T-cell (primary cell): ENCODE measurements at regions not wholly inside any gene's neighbourhood (a gene's known extent, or its start where the extent isn't known, plus 50 kb on each side); places are given as distances from the start of the nearest gene placed in this dataset.
"Not testable (repeated sequence)": the region's sequence is repeated elsewhere in the genome, so short reads cannot be mapped to it uniquely, and the experiment has no call there.

Experiments
- ATAC-seq, 4 experiments: fragments of 200-7000 bp in 3 of 4; fragments of 150-1000 bp in 1 of 4; cut with Tn5 transposase; replicated peaks in 1 of 4; 1 replicate in 3 of 4; 2 replicates in 1 of 4; pipeline ENCODE4 v1.10.0; 2021; ENCODE audit warnings: moderate library complexity in 3 of 4, mild to moderate bottlenecking in 2 of 4, moderate number of reproducible peaks in 1 of 4
- CTCF ChIA-PET, 2 donors: fragments of 300-600 bp; sonication (Branson Sonifier 250); formaldehyde crosslinking; loops; one replicate each; lab custom pipeline; 2022; ENCODE audit warnings: antibody characterized with exemption in 2 of 2; lab: Charles Lee
- POLR2A ChIA-PET, 2 donors: fragments of 300-600 bp; sonication (Branson Sonifier 250); formaldehyde crosslinking; loops; one replicate each; lab custom pipeline; 2022; ENCODE audit warnings: antibody characterized with exemption in 2 of 2; lab: Charles Lee
- DNase-seq, 35 experiments: peaks; one replicate each; pipeline versions ENCODE4 v3.0.0 to v3.0.0-alpha.2; 2013 to 2023
- H3K27ac ChIP-seq: one replicate; pipeline ENCODE4 v1.5.1; 2013; ENCODE audit warnings: low read length
- H3K27me3 ChIP-seq, 2 experiments: replicated peaks in 1 of 2; 1 replicate in 1 of 2; 2 replicates in 1 of 2; pipeline versions ENCODE4 v1.6.1 to v1.7.0; 2013; ENCODE audit warnings: low read length in 1 of 2, mixed read lengths in 1 of 2; ENCODE audit not compliant: control insufficient read depth in 2 of 2, insufficient read depth in 2 of 2; ENCODE audit errors: extremely low read depth in 1 of 2
- H3K36me3 ChIP-seq, 2 donors: 1 replicate in 1 of 2; 2 replicates in 1 of 2; pipeline versions ENCODE4 v1.6.1 to v1.7.0; 2013; ENCODE audit warnings: low read length in 1 of 2; ENCODE audit not compliant: control insufficient read depth in 2 of 2, insufficient read depth in 1 of 2; ENCODE audit errors: extremely low read depth in 1 of 2
- H3K4me1 ChIP-seq, 2 experiments: 1 replicate in 1 of 2; 2 replicates in 1 of 2; pipeline versions ENCODE4 v1.6.1 to v1.7.0; 2013; ENCODE audit warnings: low read length in 2 of 2, mixed read lengths in 1 of 2; ENCODE audit not compliant: insufficient read depth in 2 of 2, control insufficient read depth in 1 of 2; ENCODE audit errors: extremely low read depth in 1 of 2
- H3K4me3 ChIP-seq, 2 donors: 1 replicate in 1 of 2; 2 replicates in 1 of 2; pipeline versions ENCODE4 v1.5.1 to v1.7.0; 2013; ENCODE audit warnings: mild to moderate bottlenecking in 2 of 2, low read length in 1 of 2, moderate library complexity in 1 of 2; ENCODE audit not compliant: control insufficient read depth in 1 of 2; ENCODE audit errors: extremely low read depth in 1 of 2
- H3K9me3 ChIP-seq: 2 replicates; pipeline ENCODE4 v1.7.0; 2013
- H3K27ac Mint-ChIP-seq, 2 donors: one replicate each; pipeline ENCODE4 v1.8.0; 2020 to 2021; ENCODE audit warnings: mild to moderate bottlenecking in 2 of 2, mixed read lengths in 2 of 2
- H3K27me3 Mint-ChIP-seq, 2 donors: one replicate each; pipeline ENCODE4 v1.8.0; 2021 to 2022; ENCODE audit warnings: mixed read lengths in 2 of 2
- H3K36me3 Mint-ChIP-seq: one replicate; pipeline ENCODE4 v1.8.0; 2021; ENCODE audit warnings: mixed read lengths
- H3K4me1 Mint-ChIP-seq, 3 donors: one replicate each; pipeline ENCODE4 v1.8.0; 2020 to 2022; ENCODE audit warnings: mixed read lengths in 3 of 3, mild to moderate bottlenecking in 1 of 3
- H3K4me3 Mint-ChIP-seq, 3 donors: one replicate each; pipeline ENCODE4 v1.8.0; 2020 to 2022; ENCODE audit warnings: mild to moderate bottlenecking in 3 of 3, mixed read lengths in 3 of 3, moderate library complexity in 3 of 3
- H3K9me3 Mint-ChIP-seq, 3 donors: one replicate each; pipeline ENCODE4 v1.8.0; 2020 to 2022; ENCODE audit warnings: mixed read lengths in 3 of 3
- whole genome bisulfite sequencing: methylation state at CpG from one replicate; pipeline ENCODE4 v1.1.5; 2013; ENCODE audit warnings: missing lambda C conversion rate; ENCODE audit not compliant: insufficient coverage; 5-methylcytosine and 5-hydroxymethylcytosine counted together

DNA sequence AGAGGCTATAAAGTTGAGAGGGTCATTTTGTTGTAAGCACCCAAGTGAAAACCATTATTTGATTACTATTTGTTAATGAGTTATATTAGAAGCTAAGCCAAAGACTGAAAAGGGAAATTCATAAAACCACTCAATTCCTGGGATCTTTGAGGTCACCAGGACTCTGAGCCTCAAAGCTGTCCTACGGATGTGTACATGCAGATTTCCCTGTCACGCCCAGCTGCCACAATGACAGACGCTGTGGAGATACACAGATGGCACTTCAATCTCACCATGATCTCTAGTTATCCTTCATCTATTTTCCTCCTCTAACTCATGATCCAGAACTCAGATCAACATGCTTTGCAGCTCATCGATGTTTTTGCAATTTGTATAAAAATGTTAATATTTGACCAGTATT lies 403.5 kb upstream of the MIR17HG start:
- ATAC-seq (no peak), DNase-seq (no peak)
- peaks cover 7 to 10% (median 8%) of the 10 kb centered on the region in 3 donors for H3K9me3 Mint-ChIP-seq
- no peaks in the 10 kb centered on the region for H3K27me3 Mint-ChIP-seq
- Histone ChIP-seq H3K4me3 (no peak overlapping the region), H3K27ac (no peak overlapping the region), H3K27me3 (no peaks in the 10 kb centered on the region), H3K36me3 (no peaks in the 10 kb centered on the region), H3K4me1 (no peaks in the 10 kb centered on the region), H3K9me3 (no peaks in the 10 kb centered on the region)
- no peaks in the 10 kb centered on the region for H3K36me3 Mint-ChIP-seq
- H3K4me1 Mint-ChIP-seq = no peaks in the 10 kb centered on the region
- no peak overlapping the region for H3K27ac Mint-ChIP-seq
- CTCF ChIA-PET = interaction anchor here in 1 of 2 donors (0.5 kb wide), 1 partner anchor 579 kb away, joined by 3 read pairs; no protein-coding TSS in a partner anchor
- H3K4me3 Mint-ChIP-seq = no peak overlapping the region
- POLR2A ChIA-PET = no interaction called here
- WGBS = 94% methylated on average over 3 of the region's 4 CpGs

GRCh38 chr13:90945146-90945545 lies 402.3 kb upstream of the MIR17HG start:
- ATAC-seq, DNase-seq, H3K4me3 ChIP-seq, POLR2A ChIA-PET, H3K36me3 ChIP-seq, H3K36me3 Mint-ChIP-seq, H3K9me3 ChIP-seq, H3K27ac ChIP-seq, H3K27me3 Mint-ChIP-seq, H3K4me1 ChIP-seq, CTCF ChIA-PET, H3K4me1 Mint-ChIP-seq, H3K4me3 Mint-ChIP-seq, H3K27me3 ChIP-seq, H3K27ac Mint-ChIP-seq: not testable (repeated sequence)
- no CpG with 5 or more reads among the region's 3 CpGs for WGBS
- peaks cover 9 to 15% (median 9%) of the 10 kb centered on the region in 3 donors for H3K9me3 Mint-ChIP-seq

DNA sequence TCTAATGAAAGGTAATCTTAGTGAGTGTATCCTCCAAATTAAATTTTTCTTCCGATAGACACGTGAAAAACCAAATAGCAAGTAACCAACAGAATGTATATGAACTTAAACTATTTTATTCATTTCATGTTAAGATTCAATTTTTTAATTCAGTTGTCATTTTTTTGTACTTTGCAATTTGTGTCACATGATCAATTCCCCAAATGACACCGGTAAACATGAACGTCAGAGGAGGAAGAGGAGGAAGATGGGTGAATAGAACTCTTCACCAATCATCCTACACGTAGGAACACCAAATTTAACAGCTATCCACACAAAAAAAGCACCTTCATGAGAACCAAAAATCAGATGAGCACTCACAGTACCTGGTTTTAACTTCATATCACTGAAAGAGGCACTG lies 401.4 kb upstream of the MIR17HG start:
- peaks cover 9 to 15% (median 9%) of the 10 kb centered on the region in 3 donors for H3K9me3 Mint-ChIP-seq
- H3K4me3 ChIP-seq, H3K4me1 Mint-ChIP-seq, H3K4me3 Mint-ChIP-seq, H3K27ac ChIP-seq, H3K27me3 Mint-ChIP-seq, H3K27ac Mint-ChIP-seq, CTCF ChIA-PET, H3K36me3 Mint-ChIP-seq, POLR2A ChIA-PET, ATAC-seq, DNase-seq, H3K27me3 ChIP-seq, H3K36me3 ChIP-seq, H3K9me3 ChIP-seq, H3K4me1 ChIP-seq: not testable (repeated sequence)
- no CpG with 5 or more reads among the region's 5 CpGs for WGBS

DNA sequence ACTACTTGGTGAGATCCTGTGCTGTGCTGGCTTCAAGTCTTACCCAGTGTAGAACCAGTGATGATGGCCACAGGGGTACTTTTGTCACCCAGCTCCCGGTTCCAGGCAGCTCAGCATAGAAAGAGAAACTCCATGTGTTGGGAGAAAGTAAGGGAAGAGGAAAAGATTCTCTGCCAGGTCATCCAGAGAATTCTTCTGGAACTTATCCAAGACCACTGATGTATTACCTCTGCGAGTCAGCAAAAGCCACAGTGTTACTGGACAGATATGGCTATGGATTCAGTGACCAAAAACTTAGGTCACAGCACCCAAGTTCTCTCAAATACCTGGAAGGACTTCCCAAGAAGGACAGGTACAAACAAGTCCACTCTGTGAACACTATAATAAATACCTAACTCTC lies 399.5 kb upstream of the MIR17HG start:
- H3K36me3 Mint-ChIP-seq = no peaks in the 10 kb centered on the region
- WGBS = 20% methylated on average over 1 of the region's 2 CpGs
- no peaks in the 10 kb centered on the region for H3K4me1 Mint-ChIP-seq
- no peak overlapping the region for H3K4me3 ChIP-seq
- H3K9me3 ChIP-seq = no peaks in the 10 kb centered on the region
- DNase-seq = no peak
- H3K27ac ChIP-seq = no peak overlapping the region
- H3K36me3 ChIP-seq = no peaks in the 10 kb centered on the region
- ChIA-PET POLR2A (no interaction called here), CTCF (no interaction called here)
- no peaks in the 10 kb centered on the region for H3K27me3 ChIP-seq
- no peak overlapping the region for H3K4me3 Mint-ChIP-seq
- H3K27ac Mint-ChIP-seq = no peak overlapping the region
- H3K9me3 Mint-ChIP-seq = peaks cover 9 to 15% (median 9%) of the 10 kb centered on the region in 3 donors
- ATAC-seq = no peak
- no peaks in the 10 kb centered on the region for H3K27me3 Mint-ChIP-seq
- no peaks in the 10 kb centered on the region for H3K4me1 ChIP-seq

DNA sequence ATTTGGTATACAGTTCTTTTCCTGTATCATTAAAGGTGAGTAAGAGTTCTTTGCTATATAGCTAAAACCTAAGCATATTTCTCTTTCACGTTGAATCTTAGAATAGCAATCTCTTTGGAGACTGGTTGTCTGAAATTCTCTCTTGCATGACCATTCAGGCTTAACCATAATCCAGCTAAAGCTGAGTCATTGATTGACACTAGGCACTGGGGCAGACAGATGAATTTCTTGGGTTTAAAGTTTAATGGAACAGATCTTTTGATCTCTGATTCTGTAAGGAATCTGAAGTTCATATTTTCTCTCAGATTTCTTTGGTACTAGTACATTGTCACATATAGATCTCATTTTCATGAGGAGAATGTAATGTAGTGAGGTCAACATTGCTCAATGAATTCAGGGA lies 397.3 kb upstream of the MIR17HG start:
- no CpG with 5 or more reads among the region's 1 CpG for WGBS
- Histone ChIP-seq H3K4me1 (no peaks in the 10 kb centered on the region), H3K36me3 (no peaks in the 10 kb centered on the region), H3K9me3 (no peaks in the 10 kb centered on the region), H3K4me3 (no peak overlapping the region), H3K27ac (no peak overlapping the region), H3K27me3 (no peaks in the 10 kb centered on the region)
- peaks cover 9 to 15% (median 14%) of the 10 kb centered on the region in 3 donors for H3K9me3 Mint-ChIP-seq
- CTCF ChIA-PET = no interaction called here
- no peak for DNase-seq
- H3K4me1 Mint-ChIP-seq = no peaks in the 10 kb centered on the region
- POLR2A ChIA-PET = no interaction called here
- H3K36me3 Mint-ChIP-seq = no peaks in the 10 kb centered on the region
- no peak for ATAC-seq
- no peak overlapping the region for H3K4me3 Mint-ChIP-seq
- no peaks in the 10 kb centered on the region for H3K27me3 Mint-ChIP-seq
- no peak overlapping the region for H3K27ac Mint-ChIP-seq

DNA sequence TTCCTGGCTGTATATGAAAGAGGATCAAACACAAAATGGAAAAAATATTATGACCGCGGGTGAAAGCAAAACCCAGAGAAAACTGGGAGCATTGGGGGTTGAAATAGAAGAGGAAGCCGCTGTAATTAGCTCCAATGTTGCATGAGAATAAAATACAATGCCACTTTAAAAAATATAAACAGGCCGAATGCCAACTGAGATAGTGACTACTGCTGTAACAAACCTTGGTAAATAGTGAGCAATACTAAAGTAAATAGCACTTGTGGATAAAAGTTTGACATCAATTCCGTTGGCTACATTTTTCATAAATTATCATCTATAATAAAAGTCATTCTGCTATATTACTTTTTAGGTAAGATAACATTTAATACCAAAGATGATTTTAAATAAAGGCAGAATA lies 395.8 kb upstream of the MIR17HG start:
- Histone ChIP-seq H3K9me3 (no peaks in the 10 kb centered on the region), H3K27me3 (no peaks in the 10 kb centered on the region), H3K27ac (no peak overlapping the region), H3K4me1 (no peaks in the 10 kb centered on the region), H3K36me3 (no peaks in the 10 kb centered on the region), H3K4me3 (no peak overlapping the region)
- POLR2A ChIA-PET = no interaction called here
- no peak for DNase-seq
- H3K27ac Mint-ChIP-seq = no peak overlapping the region
- no peaks in the 10 kb centered on the region for H3K4me1 Mint-ChIP-seq
- no peaks in the 10 kb centered on the region for H3K36me3 Mint-ChIP-seq
- CTCF ChIA-PET = no interaction called here
- WGBS = no CpG with 5 or more reads among the region's 5 CpGs
- no peak for ATAC-seq
- peaks cover 9 to 15% (median 14%) of the 10 kb centered on the region in 3 donors for H3K9me3 Mint-ChIP-seq
- no peaks in the 10 kb centered on the region for H3K27me3 Mint-ChIP-seq
- no peak overlapping the region for H3K4me3 Mint-ChIP-seq

DNA sequence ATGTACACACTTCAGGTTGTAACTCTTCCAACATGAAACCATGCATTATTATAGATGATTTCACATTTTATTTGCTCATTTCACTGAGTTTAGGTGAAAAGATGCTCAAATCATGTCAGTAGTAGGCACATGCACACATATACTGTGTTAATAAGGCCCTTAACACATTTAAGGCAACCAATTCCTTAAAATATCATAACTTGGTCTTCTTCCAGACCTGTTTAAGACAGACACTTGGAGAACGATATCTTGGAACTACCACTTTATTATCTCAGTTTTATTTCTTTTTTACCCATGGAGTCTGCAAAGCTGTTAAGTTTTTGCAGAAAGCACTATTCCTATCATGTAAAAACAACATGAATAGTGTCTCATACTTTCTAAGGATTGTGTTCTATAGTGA lies 395.2 kb upstream of the MIR17HG start:
- H3K9me3 ChIP-seq = no peaks in the 10 kb centered on the region
- H3K4me1 Mint-ChIP-seq = no peaks in the 10 kb centered on the region
- ChIA-PET CTCF (no interaction called here), POLR2A (no interaction called here)
- H3K27ac Mint-ChIP-seq = no peak overlapping the region
- DNase-seq = no peak
- no peaks in the 10 kb centered on the region for H3K36me3 ChIP-seq
- H3K9me3 Mint-ChIP-seq = peaks cover 9 to 15% (median 14%) of the 10 kb centered on the region in 3 donors
- no CpG with 5 or more reads among the region's 1 CpG for WGBS
- H3K4me3 ChIP-seq = no peak overlapping the region
- no peaks in the 10 kb centered on the region for H3K36me3 Mint-ChIP-seq
- H3K27me3 ChIP-seq = no peaks in the 10 kb centered on the region
- no peaks in the 10 kb centered on the region for H3K4me1 ChIP-seq
- H3K4me3 Mint-ChIP-seq = no peak overlapping the region
- no peak overlapping the region for H3K27ac ChIP-seq
- no peak for ATAC-seq
- H3K27me3 Mint-ChIP-seq = no peaks in the 10 kb centered on the region
